GM12865 (cell line): ENCODE measurements at regions not wholly inside any gene's neighbourhood (a gene's known extent, or its start where the extent isn't known, plus 50 kb on each side); places are given as distances from the start of the nearest gene placed in this dataset.
"Not testable (repeated sequence)": the region's sequence is repeated elsewhere in the genome, so short reads cannot be mapped to it uniquely, and the experiment has no call there.

Experiments
- DNase-seq: peaks from one replicate; pipeline ENCODE4 v3.0.0; 2010; ENCODE audit warnings: low read depth
- H3K4me3 ChIP-seq: 2 replicates; pipeline ENCODE4 v1.5.1; 2011; ENCODE audit warnings: mild to moderate bottlenecking, low read depth, low read length, control low read depth
- CTCF ChIP-seq: IDR thresholded peaks from 2 replicates; pipeline ENCODE4 v1.5.1; 2011; ENCODE audit warnings: low read length, control low read depth, low read depth, inconsistent platforms; ENCODE audit not compliant: insufficient read depth; ENCODE audit errors: missing control alignments

GRCh38 chr3:112694906-112695305 is 54.0 kb upstream of the CCDC80 start:
- DNase-seq, H3K4me3 ChIP-seq: not testable (repeated sequence)

GRCh38 chr3:112693186-112693585 is 52.2 kb upstream of the CCDC80 start:
- no peak overlapping the region for H3K4me3 ChIP-seq
- DNase-seq = no peak
- no peak for TF ChIP-seq CTCF
